HG02938 (cell line): ENCODE measurements at regions not wholly inside any gene's neighbourhood (a gene's known extent, or its start where the extent isn't known, plus 50 kb on each side); places are given as distances from the start of the nearest gene placed in this dataset.

ENCODE experiments used
- ATAC-seq: cut with Tn5 transposase; IDR thresholded peaks from one replicate; pipeline ENCODE4 v1.9.1; 2021; ENCODE audit warnings: mild to moderate bottlenecking, moderate library complexity; ENCODE audit not compliant: unreplicated experiment

- no peak for ATAC-seq
Observed at GRCh38 chr5:3734632-3735031, 139.0 kb downstream of the IRX1 start.

GRCh38 chr5:3736466-3736865 is 140.8 kb downstream of the IRX1 start:
- no peak for ATAC-seq

- ATAC-seq = no peak
Observed at GRCh38 chr5:3736926-3737325, 141.3 kb downstream of the IRX1 start.

DNA sequence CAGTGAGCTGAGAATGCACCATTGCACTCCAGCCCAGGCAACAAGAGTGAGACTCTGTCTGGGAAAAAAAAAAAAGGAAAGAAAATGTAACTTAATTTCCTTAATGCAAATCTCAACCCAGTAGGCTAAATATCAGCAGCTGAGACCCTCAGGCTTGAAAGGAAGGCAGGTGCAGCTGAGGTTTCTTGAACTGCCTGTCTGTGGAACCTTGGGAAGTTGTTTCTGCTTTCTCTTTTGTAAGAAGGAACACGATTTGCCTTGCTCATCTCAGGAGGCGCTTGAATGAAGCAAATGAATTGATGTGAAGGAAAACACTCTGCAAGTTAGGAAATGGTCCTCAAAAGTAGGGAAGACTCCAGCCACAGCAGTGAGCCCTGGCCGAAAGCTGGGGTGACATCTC is 143.3 kb downstream of the IRX1 start:
- ATAC-seq = no peak

DNA sequence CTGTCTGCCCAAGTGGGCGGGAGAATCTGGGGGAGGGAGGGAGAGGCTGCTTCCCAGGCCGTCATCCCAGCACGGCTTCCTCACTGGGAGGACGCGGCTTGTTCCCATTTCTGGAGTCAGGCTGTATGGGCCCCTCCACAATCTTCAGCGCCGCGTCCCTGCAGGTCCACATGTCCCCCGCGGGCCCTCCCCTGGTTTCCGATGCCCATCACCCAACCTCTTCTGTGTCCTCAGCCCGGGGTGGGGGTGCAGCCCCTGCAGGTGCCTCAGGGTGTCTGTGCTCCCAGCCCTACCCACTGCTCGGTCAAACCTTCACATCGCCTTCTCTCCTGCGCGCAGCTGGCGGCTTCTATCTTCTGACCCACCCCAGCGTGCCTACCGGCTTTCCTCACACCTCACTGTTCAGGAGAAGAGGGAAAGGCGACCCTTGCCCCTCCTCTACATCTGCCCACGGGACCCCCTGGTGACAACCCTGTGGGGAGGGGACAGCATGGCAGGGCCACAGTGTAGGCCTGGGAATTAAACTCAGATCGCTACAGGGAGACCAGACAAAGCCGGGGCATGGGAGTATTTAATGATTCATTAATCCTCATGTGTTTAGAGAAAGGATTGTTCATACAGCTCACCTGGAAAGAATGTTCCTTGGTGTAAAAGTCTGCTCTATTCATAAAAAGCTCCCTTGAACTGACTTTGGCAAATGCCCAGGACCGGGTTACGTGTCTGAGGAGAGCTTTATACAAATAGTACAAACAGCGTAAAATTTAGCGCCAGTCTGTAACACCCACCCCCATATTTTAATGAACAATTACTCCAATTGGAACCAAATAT is 145.1 kb downstream of the IRX1 start:
- no peak for ATAC-seq

- ATAC-seq = no peak
Observed at GRCh38 chr5:3741374-3741770, 145.7 kb downstream of the IRX1 start.

DNA sequence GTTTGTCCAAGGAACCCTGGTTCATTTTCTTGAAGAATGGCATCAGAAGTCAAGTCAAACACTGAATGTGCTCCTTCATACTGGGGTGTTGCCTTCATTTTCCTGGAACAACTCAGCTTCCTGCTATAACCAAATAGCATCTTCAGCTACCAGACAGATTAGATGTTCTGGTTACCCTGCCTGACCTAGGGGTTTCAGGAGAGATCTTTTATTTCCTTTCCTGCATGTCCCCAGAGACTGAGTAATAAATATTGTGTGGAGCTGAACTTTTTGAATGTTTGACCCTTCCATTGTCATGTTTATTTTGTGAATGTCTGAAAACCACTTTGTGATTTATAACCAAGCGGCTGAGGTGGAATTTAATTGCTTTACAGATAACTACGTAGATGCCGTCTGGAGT is 147.1 kb downstream of the IRX1 start:
- no peak for ATAC-seq

DNA sequence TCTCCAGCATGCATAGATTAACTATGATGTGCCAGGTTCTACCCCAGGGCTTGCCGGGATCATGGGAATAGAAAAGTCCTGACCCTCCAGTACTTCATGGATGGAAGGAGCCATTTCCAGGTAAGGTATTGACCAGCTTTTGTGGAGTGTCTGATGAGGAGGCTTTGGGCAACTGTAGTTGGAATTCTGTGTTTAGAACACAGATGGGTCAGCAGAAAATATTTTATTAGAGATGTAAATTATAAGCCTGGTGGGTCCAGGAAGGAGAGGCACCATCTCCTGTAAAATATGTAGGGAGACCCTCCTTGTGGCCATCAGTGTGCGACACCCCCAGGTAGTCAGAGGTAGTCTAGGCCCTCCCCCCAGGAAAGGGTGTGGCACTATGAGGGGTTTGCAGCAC is 156.2 kb downstream of the IRX1 start:
- no peak for ATAC-seq

DNA sequence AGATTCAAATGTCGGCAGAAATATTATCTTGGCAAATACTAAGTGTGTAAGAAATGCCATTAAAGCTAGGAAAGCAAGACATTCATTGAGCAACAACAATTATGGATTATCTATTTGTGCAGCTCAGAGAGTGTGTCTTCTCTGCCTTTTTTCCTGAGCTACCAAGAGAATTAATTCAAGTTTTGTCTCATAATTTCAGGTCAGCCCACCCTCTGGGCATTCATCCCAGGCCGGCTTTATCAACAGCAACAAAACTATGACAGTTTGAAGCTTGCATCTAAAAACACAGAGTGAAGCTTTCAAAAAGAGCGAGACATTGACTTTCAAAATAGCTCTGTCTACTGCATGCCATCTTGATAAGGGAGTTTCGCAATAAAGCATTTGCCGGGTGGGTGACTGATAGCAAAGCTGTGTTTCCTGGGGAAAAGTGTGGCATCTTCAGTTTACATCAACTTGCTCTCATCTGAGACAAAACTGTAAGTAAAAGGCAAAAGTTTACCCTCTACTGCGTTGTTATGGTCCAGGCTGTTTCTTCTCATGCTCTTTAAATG is 182.4 kb downstream of the IRX1 start:
- no peak for ATAC-seq

DNA sequence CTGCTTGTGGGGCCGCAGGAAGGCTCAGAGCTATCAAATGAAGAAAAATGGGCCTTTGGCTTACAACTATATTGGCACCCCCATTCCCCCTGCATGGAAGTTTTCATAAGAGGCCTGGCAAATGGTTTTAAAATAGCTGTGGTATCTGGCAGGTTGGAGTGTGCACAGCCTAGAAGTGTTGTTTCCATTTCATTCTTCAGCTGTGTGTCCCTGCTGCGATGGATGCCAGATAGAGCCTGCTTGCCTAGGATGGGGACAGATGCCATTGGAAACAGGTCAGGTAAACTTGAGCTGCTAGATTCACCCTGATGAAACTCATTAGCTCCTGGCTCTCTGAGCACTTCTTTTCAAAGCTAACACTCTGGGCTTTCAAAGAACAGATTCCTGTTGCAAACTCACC is 183.3 kb downstream of the IRX1 start:
- ATAC-seq = no peak

- ATAC-seq = no peak
Observed at GRCh38 chr5:3780278-3780677, 184.6 kb downstream of the IRX1 start.

- ATAC-seq = no peak
Observed at GRCh38 chr5:3780907-3781306, 185.3 kb downstream of the IRX1 start.

DNA sequence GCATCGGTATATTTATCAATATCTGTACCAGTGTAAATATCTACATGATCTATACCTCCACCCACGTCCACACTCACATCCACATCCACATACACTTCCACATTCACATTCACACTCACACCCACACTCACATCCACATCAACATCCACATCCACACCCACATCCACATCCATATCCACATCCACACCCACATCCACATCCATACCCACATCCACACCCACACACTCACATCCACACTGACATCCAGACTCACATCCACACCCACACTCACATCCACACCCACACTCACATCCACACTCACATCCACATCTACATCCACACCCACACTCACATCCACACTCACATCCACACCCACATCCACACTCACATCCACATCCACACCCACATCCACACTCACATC is 189.2 kb downstream of the IRX1 start:
- no peak for ATAC-seq

DNA sequence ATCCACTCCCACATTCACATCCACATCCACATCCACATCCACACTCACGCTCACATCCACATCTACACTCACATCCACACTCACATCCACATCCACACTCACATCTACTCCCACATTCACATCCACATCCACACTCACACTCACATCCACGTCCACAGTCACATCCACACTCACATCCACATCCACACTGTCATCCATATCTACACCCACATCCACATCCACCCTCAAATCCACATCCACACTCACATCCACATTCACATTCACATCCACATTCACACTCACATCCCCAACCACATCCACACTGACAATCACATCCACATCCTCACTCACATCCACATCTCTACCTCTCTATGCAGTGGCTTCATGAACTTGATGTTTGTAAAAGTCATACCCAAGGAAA is 190.5 kb downstream of the IRX1 start:
- ATAC-seq = no peak

GRCh38 chr5:3786891-3787430 is 191.3 kb downstream of the IRX1 start:
- ATAC-seq = no peak

- no peak for ATAC-seq
Observed at GRCh38 chr5:3787604-3788003, 192.0 kb downstream of the IRX1 start.

GRCh38 chr5:3789519-3790193 is 194.0 kb downstream of the IRX1 start:
- no peak for ATAC-seq

DNA sequence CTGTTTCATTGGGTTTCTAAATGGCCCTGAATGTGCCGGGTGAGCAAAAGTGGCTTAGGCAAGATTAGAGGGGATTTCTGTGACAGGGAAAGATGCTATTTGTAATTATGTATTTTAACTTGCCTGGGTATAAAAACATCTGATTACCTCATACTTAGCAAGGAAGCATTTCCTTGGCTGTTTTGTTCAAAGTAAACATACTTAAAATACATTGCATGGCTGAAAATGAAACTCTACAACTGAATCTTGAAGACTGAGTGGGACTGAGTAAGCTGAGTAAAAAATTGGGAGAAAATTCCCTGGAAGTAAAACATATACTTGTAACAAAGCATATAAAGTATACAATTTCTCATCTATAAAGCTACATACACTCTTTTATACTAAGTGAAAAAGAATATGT is 197.5 kb downstream of the IRX1 start:
- ATAC-seq = no peak

- ATAC-seq = no peak
Observed at GRCh38 chr5:3794611-3795010, 199.0 kb downstream of the IRX1 start.

DNA sequence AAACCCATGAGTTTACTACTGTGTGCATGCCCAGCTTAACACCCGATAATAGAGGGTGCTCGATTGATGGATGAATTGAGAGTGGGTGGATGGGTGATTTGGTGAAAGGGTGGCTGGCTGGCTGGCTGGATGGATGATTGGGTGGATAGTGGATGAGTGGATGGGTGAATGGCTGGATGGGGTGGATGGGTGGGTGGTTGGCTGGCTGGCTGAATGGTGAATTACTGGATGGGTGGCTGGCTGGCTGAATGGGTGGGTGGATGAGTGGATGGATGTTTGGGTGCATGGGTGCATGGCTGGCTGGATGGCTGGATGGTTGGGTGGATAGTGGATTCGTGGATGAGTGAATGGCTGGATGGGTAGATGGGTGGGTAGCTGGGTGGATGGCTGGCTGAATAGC is 201.1 kb downstream of the IRX1 start:
- no peak for ATAC-seq

- no peak for ATAC-seq
Observed at GRCh38 chr5:3801967-3802366, 206.3 kb downstream of the IRX1 start.

DNA sequence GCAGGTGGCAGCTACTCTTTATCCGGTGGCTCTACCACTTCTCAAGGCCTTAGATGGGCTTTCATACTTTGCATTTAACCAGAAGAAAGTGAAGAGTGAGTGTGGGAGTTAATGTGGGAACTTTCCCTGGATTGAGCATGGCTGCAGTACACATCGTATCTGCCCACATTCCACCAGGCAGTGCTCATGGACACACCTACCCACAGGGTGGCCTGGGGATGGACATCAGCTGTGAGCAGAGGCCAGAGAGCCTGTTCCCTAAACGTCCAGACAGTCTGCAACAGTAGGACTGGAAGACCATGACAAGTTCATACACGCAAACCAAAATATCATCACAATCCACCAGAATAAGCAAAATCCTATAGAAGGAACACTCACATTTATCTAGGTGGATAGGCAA is 213.8 kb downstream of the IRX1 start:
- no peak for ATAC-seq
